GM12873 (cell line): ENCODE measurements at regions not wholly inside any gene's neighbourhood (a gene's known extent, or its start where the extent isn't known, plus 50 kb on each side); places are given as distances from the start of the nearest gene placed in this dataset.

Experiments used
- CTCF ChIP-seq: IDR thresholded peaks from 2 replicates; pipeline ENCODE4 v1.5.1; 2012; ENCODE audit warnings: low read depth, mild to moderate bottlenecking, moderate library complexity, low read length, control low read depth; ENCODE audit not compliant: insufficient read depth; ENCODE audit errors: missing control alignments

- no peak for TF ChIP-seq CTCF
These were observed 615.7 kb upstream of the UBE2E2 start for GRCh38 chr3:22587446-22587845.

- TF ChIP-seq CTCF, result no peak
These were observed 609.5 kb upstream of the UBE2E2 start for GRCh38 chr3:22593638-22594037.

DNA sequence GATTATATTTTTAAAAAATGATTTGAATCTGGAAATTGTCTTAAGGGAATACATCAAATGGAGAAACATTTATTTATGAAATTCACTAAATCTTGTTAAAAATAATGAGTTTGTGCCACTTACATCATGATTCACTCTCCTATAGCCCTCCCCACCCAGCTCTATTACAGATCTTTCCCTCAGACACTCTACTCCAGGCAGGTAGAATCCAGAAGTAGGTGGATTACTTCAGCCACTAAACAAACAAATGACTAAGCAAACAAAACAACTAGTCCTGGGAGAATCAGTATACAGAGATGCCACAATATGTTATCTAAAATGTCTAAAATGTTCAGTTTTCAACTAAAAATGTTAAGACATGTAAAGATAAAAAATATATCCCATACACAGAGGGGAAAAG, 608.1 kb upstream of the UBE2E2 start:
- no peak for TF ChIP-seq CTCF

- TF ChIP-seq CTCF, result no peak
These were observed 596.7 kb upstream of the UBE2E2 start for GRCh38 chr3:22606461-22606860.

DNA sequence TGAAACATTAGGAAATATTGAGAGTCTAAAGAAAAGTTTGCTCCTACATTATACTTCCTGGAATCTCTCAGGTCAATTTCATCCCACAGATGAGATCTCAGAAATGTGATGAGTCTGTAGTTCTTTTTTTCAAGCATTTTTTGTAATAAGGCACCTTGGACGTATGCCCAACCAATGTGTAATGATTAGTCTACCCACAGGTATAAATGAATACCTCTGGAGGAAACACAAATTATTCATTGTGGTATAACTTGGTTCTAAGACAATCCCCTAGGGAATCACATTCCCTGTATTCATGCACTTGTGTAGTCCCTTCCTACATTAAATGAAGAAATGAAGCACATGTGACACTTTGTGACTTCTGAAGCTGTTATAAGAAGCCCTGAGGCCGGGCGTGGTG, 596.2 kb upstream of the UBE2E2 start:
- TF ChIP-seq CTCF, result no peak

- no peak for TF ChIP-seq CTCF
These were observed 595.0 kb upstream of the UBE2E2 start for GRCh38 chr3:22608093-22608492.

GRCh38 chr3:22608721-22609120, 594.4 kb upstream of the UBE2E2 start:
- TF ChIP-seq CTCF, result no peak

- no peak for TF ChIP-seq CTCF
These were observed 594.0 kb upstream of the UBE2E2 start for GRCh38 chr3:22609139-22609538.
